ENCODE measurements at regions not wholly inside any gene's neighbourhood (a gene's known extent, or its start where the extent isn't known, plus 50 kb on each side); places are given as distances from the start of the nearest gene placed in this dataset.

DNA sequence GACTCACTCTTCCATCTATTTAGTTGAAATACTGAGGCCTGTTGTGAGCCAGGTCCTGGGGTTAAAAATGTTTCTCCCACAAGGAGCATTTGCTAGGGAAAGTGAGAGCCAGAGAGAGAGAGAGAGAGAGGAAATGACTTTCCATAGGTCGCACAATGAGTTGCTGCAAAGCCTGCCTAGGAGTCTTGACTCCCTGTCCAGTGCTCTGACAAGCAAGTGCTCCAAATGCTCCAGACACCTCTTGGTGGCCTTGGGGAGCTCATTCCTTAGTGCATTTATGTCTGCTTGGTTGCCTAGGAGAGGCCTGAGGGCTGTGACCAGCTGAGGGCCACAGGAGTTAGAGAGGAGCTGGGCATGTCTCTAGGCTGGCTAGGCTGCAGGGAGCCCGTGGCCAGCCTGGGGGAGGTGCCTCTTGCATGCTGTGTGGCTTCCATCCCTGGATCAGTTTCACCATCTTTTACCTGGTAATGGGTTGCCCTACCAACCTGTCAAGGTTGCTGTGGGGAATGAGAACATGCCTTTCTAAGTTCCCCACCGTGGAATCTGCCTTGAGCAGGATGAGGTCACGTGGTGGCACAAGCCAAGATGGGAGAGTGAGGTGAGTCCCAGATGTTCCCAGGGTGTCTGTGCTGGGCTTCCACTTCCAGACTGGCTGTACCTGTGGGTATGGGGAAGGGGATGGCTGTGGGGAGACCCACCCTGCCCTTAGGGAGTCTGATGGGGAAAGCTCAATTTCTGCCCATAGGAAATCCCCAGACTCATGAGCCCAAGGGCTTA, 105.0 kb downstream of the VEGFA start:
- no peak overlapping the region for H3K4me3 ChIP-seq (ENCODE audit: control insufficient read depth, low read depth, low read length)
- TF ChIP-seq, protein P1, sequence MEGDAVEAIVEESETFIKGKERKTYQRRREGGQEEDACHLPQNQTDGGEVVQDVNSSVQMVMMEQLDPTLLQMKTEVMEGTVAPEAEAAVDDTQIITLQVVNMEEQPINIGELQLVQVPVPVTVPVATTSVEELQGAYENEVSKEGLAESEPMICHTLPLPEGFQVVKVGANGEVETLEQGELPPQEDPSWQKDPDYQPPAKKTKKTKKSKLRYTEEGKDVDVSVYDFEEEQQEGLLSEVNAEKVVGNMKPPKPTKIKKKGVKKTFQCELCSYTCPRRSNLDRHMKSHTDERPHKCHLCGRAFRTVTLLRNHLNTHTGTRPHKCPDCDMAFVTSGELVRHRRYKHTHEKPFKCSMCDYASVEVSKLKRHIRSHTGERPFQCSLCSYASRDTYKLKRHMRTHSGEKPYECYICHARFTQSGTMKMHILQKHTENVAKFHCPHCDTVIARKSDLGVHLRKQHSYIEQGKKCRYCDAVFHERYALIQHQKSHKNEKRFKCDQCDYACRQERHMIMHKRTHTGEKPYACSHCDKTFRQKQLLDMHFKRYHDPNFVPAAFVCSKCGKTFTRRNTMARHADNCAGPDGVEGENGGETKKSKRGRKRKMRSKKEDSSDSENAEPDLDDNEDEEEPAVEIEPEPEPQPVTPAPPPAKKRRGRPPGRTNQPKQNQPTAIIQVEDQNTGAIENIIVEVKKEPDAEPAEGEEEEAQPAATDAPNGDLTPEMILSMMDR (IDR thresholded peaks at IDR 0.05; ENCODE audit: control insufficient read depth, insufficient read depth, low read depth, low read length, missing control alignments): no peak
- no peak for DNase-seq (ENCODE audit: low read depth)

DNA sequence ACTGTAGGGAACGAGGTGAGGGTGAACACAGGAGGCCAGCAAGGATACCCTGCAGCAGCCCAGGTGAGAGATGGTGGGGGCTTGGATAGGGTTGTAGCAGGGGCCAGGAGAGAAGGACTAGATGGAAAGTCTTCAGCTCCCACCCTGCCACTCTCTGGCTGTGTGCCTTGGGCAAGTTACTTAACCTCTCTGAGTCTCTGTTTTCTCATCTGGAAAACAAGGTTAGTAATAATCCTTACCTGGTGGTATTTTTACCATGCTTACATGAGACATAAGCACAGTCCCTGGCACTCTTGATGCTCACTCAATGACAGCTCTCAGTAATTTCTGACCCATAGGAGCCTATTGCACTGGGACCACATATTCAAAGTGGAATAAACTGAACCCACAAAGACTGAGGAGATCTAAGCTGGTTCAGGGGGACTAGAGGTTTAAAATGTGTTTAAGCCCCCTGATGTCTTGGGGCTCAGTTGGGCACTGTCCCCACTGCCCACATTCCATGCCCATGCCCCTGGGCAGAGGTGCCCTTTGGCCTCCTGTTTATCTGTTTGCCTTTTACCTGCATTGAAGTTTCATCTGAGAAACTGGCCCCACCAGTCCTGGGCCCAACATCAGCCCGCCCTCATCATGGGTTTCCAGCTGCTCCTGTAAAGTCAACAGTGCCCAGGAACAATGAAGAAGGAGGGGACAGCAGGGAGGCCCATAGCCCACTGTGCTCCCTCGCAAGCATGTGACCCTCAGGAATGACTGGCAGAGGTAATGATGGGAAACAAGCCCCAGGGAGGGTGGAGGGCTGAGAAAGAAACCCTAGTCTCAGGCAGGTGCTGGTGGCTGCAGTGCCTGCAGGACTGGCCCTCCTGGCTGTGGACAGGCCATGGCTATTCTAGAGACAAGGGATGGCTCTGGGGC, 104.0 kb downstream of the VEGFA start:
- TF ChIP-seq, protein P1 (IDR thresholded peaks at IDR 0.05; ENCODE audit: control insufficient read depth, insufficient read depth, low read depth, low read length, missing control alignments): no peak
- no peak for DNase-seq (ENCODE audit: low read depth)
- no peak overlapping the region for H3K4me3 ChIP-seq (ENCODE audit: control insufficient read depth, low read depth, low read length)

DNA sequence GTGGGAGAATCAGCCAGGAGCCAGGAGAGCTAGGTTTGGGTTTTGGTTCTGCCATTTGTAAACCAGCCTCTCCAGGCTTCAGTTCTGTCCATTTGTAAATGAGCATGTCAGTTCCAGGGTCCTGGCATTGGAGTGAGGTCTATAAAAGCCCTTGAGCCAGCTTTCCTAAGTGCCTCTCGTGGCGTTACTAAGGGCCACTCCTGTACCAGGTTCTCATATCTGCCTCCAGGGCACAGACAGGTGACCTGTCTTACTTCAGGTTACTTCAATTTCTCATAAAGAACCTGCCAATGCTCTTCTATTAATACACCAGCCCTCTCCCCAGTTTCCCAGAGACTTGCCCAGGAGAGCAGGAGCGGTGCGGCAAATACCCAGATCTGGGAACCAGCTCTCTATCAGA, 101.9 kb downstream of the VEGFA start:
- no peak overlapping the region for H3K4me3 ChIP-seq (ENCODE audit: control insufficient read depth, low read depth, low read length)
- no peak for DNase-seq (ENCODE audit: low read depth)
- TF ChIP-seq, protein P1 (IDR thresholded peaks at IDR 0.05; ENCODE audit: control insufficient read depth, insufficient read depth, low read depth, low read length, missing control alignments): no peak

DNA sequence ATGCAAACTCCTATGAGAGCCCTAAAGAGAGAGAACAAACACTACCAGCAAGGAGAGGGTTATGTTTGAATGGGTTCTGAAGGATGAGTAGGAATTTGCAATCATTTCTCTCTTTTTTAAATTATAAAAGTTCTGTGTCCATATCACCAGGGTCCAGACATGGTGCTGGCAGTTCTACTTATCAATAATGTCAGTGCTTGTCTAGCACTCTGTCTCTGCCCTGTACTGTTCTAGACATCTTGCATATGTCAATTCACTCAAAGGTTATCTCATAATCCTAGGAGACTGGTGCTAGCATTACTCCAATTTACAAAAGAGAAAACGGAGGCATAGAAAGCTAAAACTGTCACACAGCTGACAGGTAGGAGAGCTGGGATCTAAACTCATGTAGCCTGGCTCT, 101.3 kb downstream of the VEGFA start:
- TF ChIP-seq, protein P1 (IDR thresholded peaks at IDR 0.05; ENCODE audit: control insufficient read depth, insufficient read depth, low read depth, low read length, missing control alignments): no peak
- DNase-seq (ENCODE audit: low read depth): no peak
- no peak overlapping the region for H3K4me3 ChIP-seq (ENCODE audit: control insufficient read depth, low read depth, low read length)

DNA sequence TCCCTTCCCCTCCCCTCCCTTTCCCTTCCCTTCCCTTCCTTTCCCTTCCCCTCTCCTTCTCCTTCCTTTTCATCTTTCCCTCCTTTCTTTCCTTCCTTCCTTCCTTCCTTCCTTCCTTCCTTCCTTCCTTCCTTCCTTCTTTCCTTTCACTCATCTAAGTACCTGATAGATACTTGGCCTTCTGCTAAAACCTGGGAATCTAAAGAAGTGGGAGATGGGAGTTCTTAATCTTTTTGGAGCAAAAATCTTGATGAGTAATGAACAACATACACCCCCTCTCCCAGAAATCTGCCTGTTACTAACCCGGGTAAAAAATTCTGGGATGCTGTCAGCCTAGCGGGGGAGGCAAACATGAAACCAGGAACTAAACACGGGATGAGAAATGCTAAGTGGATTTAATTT, 100.7 kb downstream of the VEGFA start:
- DNase-seq (ENCODE audit: low read depth): no peak
- no peak overlapping the region for H3K4me3 ChIP-seq (ENCODE audit: control insufficient read depth, low read depth, low read length)
- TF ChIP-seq, protein P1 (IDR thresholded peaks at IDR 0.05; ENCODE audit: control insufficient read depth, insufficient read depth, low read depth, low read length, missing control alignments): no peak

DNA sequence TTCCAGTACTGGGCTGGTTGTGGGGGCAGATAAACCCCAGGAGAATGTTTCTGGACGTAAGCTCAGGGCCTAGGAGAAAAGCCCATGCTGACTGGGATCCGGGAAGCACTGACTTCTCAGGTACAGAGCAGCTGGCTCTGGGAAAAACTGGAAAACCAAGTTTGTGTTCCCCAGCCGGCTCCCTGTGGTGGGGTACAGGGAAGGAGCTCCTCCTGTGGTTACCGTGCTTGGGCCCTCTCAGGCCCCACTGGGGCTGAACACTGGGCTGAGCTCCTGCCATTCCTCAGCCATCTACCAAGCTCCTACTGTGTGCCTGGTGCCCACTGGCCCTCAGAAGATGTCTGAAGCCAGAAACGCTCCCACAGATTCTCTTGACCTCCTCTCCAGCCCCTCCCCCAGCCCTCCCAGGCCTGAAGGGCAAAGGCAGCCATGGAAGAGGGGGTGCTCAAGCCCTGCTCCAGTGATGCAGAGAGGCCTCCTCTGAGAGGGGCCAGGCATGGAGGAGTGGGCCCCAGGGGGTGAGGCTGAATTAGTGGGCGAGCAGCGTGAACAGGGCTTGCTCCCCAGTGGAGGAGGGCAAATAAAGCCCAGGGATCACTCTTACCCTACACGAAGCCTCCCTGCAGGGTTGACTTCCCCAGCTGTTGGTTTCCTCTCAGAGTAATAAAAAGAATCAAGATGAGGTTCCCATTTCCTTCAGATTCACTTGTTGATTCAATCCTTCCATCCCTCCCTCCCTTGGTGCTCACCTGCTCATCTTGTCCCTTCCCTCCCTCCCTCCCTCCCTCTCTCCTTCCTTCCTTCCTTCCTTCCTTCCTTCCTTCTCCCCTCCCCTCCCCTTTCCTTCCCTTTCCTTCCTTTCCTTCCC, 100.0 kb downstream of the VEGFA start:
- DNase-seq (ENCODE audit: low read depth): no peak
- TF ChIP-seq, protein P1 (IDR thresholded peaks at IDR 0.05; ENCODE audit: control insufficient read depth, insufficient read depth, low read depth, low read length, missing control alignments): no peak
- no peak overlapping the region for H3K4me3 ChIP-seq (ENCODE audit: control insufficient read depth, low read depth, low read length)
